Mesothelial cell of epicardium (in vitro differentiated cells): ENCODE measurements at regions not wholly inside any gene's neighbourhood (a gene's known extent, or its start where the extent isn't known, plus 50 kb on each side); places are given as distances from the start of the nearest gene placed in this dataset.

Source experiments
- DNase-seq, 2 experiments: peaks; one replicate each; pipeline ENCODE4 v3.0.0; 2021; ENCODE audit warnings: low spot score in 2 of 2; ENCODE audit not compliant: unreplicated experiment in 2 of 2
- H3K27ac Mint-ChIP-seq: 2 replicates; pipeline ENCODE4 v1.8.0; 2021; ENCODE audit warnings: mixed read lengths
- H3K27me3 Mint-ChIP-seq: 2 replicates; pipeline ENCODE4 v1.8.0; 2021; ENCODE audit warnings: low read depth, mixed read lengths
- H3K36me3 Mint-ChIP-seq: 2 replicates; pipeline ENCODE4 v1.8.0; 2021; ENCODE audit warnings: mixed read lengths
- H3K4me1 Mint-ChIP-seq: 2 replicates; pipeline ENCODE4 v1.8.0; 2021; ENCODE audit warnings: mixed read lengths
- H3K4me3 Mint-ChIP-seq: 2 replicates; pipeline ENCODE4 v1.8.0; 2021; ENCODE audit warnings: mild to moderate bottlenecking, moderate library complexity, mixed read lengths
- H3K9me3 Mint-ChIP-seq: 2 replicates; pipeline ENCODE4 v1.8.0; 2021; ENCODE audit warnings: mixed read lengths
- TF ChIP-seq, protein P1 (sequence below): fragments of 200-600 bp; sonication (generic); IDR thresholded peaks from one replicate; pipeline ENCODE4 v1.5.0; 2021; ENCODE audit warnings: antibody characterized with exemption; ENCODE audit not compliant: unreplicated experiment

DNA sequence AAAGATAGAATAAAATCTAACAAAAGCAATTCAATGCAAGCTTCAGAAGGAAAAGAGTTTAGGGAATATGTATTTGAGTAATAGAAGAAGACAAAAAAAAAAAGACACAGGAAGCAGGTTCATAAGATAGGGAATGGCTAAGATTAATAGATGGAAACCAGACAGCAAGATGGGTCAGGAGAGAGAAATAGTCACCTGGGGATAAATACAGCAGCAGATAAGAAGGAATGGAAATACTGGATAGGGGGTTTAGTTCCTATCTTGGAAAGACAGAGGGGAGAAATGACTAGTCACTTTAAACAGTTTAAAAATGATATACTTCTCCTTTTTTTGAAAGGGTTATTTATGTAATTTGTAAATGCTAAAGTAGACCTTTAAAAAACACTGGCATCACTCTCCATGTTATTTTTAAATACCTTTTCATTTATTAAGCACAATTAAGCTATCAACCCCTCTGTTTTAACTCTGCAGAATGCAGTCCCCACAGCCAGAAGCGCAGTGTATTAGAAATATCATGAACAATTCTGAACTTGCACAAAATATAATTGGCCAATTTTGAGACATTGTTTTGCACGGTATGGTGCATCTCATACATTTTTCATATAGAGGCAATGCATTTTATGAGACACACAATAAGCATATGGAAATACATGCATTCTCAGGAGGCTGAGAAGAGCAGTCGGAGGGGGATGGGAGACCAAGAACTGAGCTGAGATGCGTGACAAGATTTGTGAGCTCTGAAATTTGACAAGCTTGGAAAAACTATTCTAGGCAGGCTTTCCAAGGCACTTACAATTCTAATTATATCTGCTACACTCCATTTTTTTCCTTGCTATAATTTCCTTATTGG, 303.4 kb upstream of the PRICKLE1 start:
- no peak for DNase-seq
- H3K27me3 Mint-ChIP-seq: no peaks in the 10 kb centered on the region
- no peak overlapping the region for H3K4me3 Mint-ChIP-seq
- TF ChIP-seq, protein P1, sequence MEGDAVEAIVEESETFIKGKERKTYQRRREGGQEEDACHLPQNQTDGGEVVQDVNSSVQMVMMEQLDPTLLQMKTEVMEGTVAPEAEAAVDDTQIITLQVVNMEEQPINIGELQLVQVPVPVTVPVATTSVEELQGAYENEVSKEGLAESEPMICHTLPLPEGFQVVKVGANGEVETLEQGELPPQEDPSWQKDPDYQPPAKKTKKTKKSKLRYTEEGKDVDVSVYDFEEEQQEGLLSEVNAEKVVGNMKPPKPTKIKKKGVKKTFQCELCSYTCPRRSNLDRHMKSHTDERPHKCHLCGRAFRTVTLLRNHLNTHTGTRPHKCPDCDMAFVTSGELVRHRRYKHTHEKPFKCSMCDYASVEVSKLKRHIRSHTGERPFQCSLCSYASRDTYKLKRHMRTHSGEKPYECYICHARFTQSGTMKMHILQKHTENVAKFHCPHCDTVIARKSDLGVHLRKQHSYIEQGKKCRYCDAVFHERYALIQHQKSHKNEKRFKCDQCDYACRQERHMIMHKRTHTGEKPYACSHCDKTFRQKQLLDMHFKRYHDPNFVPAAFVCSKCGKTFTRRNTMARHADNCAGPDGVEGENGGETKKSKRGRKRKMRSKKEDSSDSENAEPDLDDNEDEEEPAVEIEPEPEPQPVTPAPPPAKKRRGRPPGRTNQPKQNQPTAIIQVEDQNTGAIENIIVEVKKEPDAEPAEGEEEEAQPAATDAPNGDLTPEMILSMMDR: no peak
- no peak overlapping the region for H3K27ac Mint-ChIP-seq
- peaks cover 16% of the 10 kb centered on the region for H3K9me3 Mint-ChIP-seq
- H3K36me3 Mint-ChIP-seq: peaks cover 4% of the 10 kb centered on the region
- H3K4me1 Mint-ChIP-seq: peaks cover 19% of the 10 kb centered on the region

DNA sequence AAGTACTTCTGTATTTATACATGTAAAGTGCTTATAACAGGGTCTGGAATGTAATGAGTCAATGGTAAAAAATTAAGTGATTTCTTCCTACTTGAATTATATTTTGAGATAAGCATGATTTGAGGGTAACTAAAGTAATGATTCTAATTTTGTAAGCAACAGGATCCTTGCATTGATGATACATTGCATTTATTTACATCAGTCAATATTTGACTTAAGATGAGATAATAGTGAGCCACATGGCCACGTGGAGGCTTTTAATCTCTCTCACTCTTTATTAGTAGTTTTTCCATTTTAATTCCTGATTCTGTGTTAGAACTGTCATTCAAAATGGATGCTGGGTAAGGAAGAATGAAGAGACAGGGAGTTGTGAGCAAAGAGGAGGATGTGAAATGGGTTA, 298.1 kb upstream of the PRICKLE1 start:
- Mint-ChIP-seq H3K4me3 (no peak overlapping the region), H3K36me3 (peaks cover 9% of the 10 kb centered on the region), H3K27me3 (no peaks in the 10 kb centered on the region), H3K4me1 (peaks cover 14% of the 10 kb centered on the region), H3K9me3 (peaks cover 33% of the 10 kb centered on the region), H3K27ac (no peak overlapping the region)
- no peak for DNase-seq
- TF ChIP-seq, protein P1: no peak

DNA sequence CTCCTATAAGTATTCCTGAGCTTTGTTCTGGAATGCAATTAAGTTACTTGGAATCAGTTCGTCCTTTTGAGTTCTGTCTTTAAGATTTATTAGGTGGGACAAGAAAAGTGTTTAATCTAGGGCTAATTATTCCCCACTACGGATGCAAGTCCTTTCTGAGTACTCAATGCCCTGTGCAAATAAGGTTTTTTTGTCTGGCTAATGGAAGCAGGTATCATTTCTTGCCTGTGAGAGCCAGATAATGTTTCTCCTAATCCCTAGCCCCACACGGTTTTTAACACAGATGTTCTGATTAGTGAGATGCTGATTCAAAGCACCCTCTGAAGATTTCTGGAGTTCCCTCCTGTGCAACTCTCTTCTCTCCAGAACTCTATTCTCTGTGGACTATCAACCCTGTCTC, 296.6 kb upstream of the PRICKLE1 start:
- no peaks in the 10 kb centered on the region for H3K27me3 Mint-ChIP-seq

DNA sequence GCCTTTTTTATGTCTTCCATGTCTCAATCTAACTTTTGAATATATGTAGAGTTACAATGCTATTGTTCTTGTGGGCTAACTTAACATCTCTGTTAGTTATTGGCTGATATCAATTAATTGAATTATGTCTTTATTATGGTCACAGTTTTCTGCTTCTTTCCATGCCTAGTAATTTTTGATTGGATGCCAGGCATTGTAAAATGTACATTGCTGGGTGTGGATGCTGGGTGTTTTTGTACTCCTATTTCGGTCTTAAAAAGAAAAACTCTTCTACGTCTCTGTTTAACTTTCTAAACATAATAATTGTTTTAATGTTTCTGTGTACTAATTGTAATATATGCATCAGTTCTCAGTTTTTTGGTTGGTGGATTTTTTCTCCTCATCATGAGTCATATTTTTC, 296.1 kb upstream of the PRICKLE1 start:
- H3K4me3 Mint-ChIP-seq: no peak overlapping the region
- no peak overlapping the region for H3K27ac Mint-ChIP-seq
- TF ChIP-seq, protein P1: no peak

More for the DNA sequence above, 296.6 kb upstream of the PRICKLE1 start:
- H3K4me3 Mint-ChIP-seq: no peak overlapping the region
- DNase-seq: no peak
- peaks cover 31% of the 10 kb centered on the region for H3K9me3 Mint-ChIP-seq
- no peak overlapping the region for H3K27ac Mint-ChIP-seq
- H3K36me3 Mint-ChIP-seq: peaks cover 10% of the 10 kb centered on the region
- TF ChIP-seq, protein P1: no peak
- peaks cover 4% of the 10 kb centered on the region for H3K4me1 Mint-ChIP-seq

DNA sequence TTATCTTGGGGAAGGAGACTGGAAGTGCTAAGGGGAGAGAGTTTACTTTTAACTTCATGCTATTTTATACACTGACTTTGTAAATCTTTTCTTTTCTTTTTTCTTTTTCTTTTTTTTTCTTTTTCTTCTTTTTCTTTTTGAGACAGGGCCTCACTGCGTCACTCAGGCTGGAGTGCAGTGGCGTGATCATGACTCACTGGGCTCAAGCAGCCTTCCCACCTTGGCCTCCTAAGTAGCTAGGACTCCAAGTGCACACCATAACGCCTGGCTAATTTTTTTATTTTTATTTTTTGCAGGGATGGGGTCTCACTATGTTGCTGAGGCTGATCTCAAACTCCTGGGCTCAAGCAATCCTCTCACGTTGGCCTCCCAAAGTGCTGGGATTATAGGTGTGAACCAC, 294.6 kb upstream of the PRICKLE1 start:
- H3K9me3 Mint-ChIP-seq: peaks cover 39% of the 10 kb centered on the region
- TF ChIP-seq, protein P1: no peak
- H3K4me1 Mint-ChIP-seq: peaks cover 4% of the 10 kb centered on the region
- no peak overlapping the region for H3K27ac Mint-ChIP-seq
- no peak for DNase-seq
- no peaks in the 10 kb centered on the region for H3K27me3 Mint-ChIP-seq
- H3K4me3 Mint-ChIP-seq: no peak overlapping the region
- peaks cover 9% of the 10 kb centered on the region for H3K36me3 Mint-ChIP-seq

More for the DNA sequence above, 296.1 kb upstream of the PRICKLE1 start:
- Mint-ChIP-seq H3K27me3 (no peaks in the 10 kb centered on the region), H3K36me3 (peaks cover 10% of the 10 kb centered on the region), H3K4me1 (peaks cover 4% of the 10 kb centered on the region), H3K9me3 (peaks cover 36% of the 10 kb centered on the region)
- no peak for DNase-seq
